Middle frontal gyrus (tissue), 1 donor: ENCODE measurements at regions not wholly inside any gene's neighbourhood (a gene's known extent, or its start where the extent isn't known, plus 50 kb on each side); places are given as distances from the start of the nearest gene placed in this dataset.

Source experiments
- DNase-seq: peaks from one replicate; pipeline ENCODE4 v3.0.0-alpha.2; 2015; ENCODE audit warnings: low spot score; ENCODE audit errors: extremely low spot score

GRCh38 chr17:74041869-74042640, 161.4 kb upstream of the RPL38 start:
- DNase-seq, result peak; percentile 25

GRCh38 chr17:74042744-74043486, 160.6 kb upstream of the RPL38 start:
- DNase-seq, result peak; percentile 59

GRCh38 chr17:74043976-74044375, 159.5 kb upstream of the RPL38 start:
- DNase-seq, result no peak

- DNase-seq, result no peak
Measured at GRCh38 chr17:74045608-74046280, 157.7 kb upstream of the RPL38 start.

- no peak for DNase-seq
Measured at GRCh38 chr17:74049167-74049966, 154.1 kb upstream of the RPL38 start.

- no peak for DNase-seq
Measured at GRCh38 chr17:74049967-74050458, 153.5 kb upstream of the RPL38 start.

- DNase-seq, result no peak
Measured at GRCh38 chr17:74051348-74051747, 152.1 kb upstream of the RPL38 start.

- DNase-seq, result no peak
Measured at GRCh38 chr17:74052993-74053711, 150.3 kb upstream of the RPL38 start.

- no peak for DNase-seq
Measured at GRCh38 chr17:74053712-74054078, 149.8 kb upstream of the RPL38 start.

GRCh38 chr17:74054249-74054648, 149.2 kb upstream of the RPL38 start:
- DNase-seq, result no peak

GRCh38 chr17:74055508-74056160, 147.8 kb upstream of the RPL38 start:
- DNase-seq, result no peak

GRCh38 chr17:74059479-74060240, 143.8 kb upstream of the RPL38 start:
- no peak for DNase-seq

- no peak for DNase-seq
Measured at GRCh38 chr17:74061758-74062157, 141.7 kb upstream of the RPL38 start.

- no peak for DNase-seq
Measured at GRCh38 chr17:74062234-74062633, 141.2 kb upstream of the RPL38 start.

GRCh38 chr17:74063439-74063838, 140.0 kb upstream of the RPL38 start:
- DNase-seq, result no peak

- DNase-seq, result no peak
Measured at GRCh38 chr17:74070374-74070773, 133.1 kb upstream of the RPL38 start.

- no peak for DNase-seq
Measured at GRCh38 chr17:74070998-74071679, 132.3 kb upstream of the RPL38 start.

- DNase-seq, result no peak
Measured at GRCh38 chr17:74072340-74072739, 131.1 kb upstream of the RPL38 start.

GRCh38 chr17:74076446-74076845, 127.0 kb upstream of the RPL38 start:
- DNase-seq, result no peak
